IMR-90 (cell line): ENCODE measurements at regions not wholly inside any gene's neighbourhood (a gene's known extent, or its start where the extent isn't known, plus 50 kb on each side); places are given as distances from the start of the nearest gene placed in this dataset.

Source experiments
- ATAC-seq: fragments of 200-7000 bp; cut with Tn5 transposase; 2 replicates; pipeline ENCODE4 v1.9.1; 2020; ENCODE audit warnings: low read depth, mild to moderate bottlenecking, moderate library complexity
- BruUV-seq: library from RNA; stranded (reverse); fragments of 400-500 nt; replicated peaks from 2 replicates; lab custom pipeline; 2021; lab: Mats Ljungman, UMichigan
- CTCF ChIA-PET: fragments of 300-600 bp; formaldehyde crosslinking; extraction: SDS; loops from one replicate; lab custom pipeline; 2021; ENCODE audit warnings: antibody characterized with exemption; lab: Yijun Ruan, JAX
- POLR2A ChIA-PET: fragments of 300-600 bp; sonication (Branson Sonifier 250); formaldehyde crosslinking; loops from one replicate; lab custom pipeline; 2022; ENCODE audit warnings: antibody characterized with exemption; ENCODE audit not compliant: unreplicated experiment; lab: Charles Lee
- DNase-seq: peaks from one replicate; pipeline ENCODE4 v3.0.0; 2013
- H2AFZ ChIP-seq: replicated peaks from 2 replicates; pipeline ENCODE3; 2013; ENCODE audit warnings: low read length, mild to moderate bottlenecking; ENCODE audit not compliant: poor library complexity
- H2AK5ac ChIP-seq: 2 replicates; pipeline ENCODE4 v1.6.1; 2013; ENCODE audit warnings: low read depth, low read length, inconsistent platforms
- H2AK9ac ChIP-seq: replicated peaks from 2 replicates; pipeline ENCODE3; 2013; ENCODE audit warnings: mild to moderate bottlenecking, low read depth, low read length, moderate library complexity; ENCODE audit not compliant: poor library complexity
- H2BK120ac ChIP-seq: 2 replicates; pipeline ENCODE4 v1.6.1; 2013; ENCODE audit warnings: low read depth, low read length, inconsistent platforms
- H2BK15ac ChIP-seq: 3 replicates; pipeline ENCODE4 v1.6.1; 2013; ENCODE audit warnings: low read depth, low read length, inconsistent platforms
- H2BK20ac ChIP-seq: 2 replicates; pipeline ENCODE4 v1.6.1; 2013; ENCODE audit warnings: low read depth, mild to moderate bottlenecking, inconsistent platforms, low read length, moderate library complexity
- H2BK5ac ChIP-seq: 2 replicates; pipeline ENCODE4 v1.6.1; 2013; ENCODE audit warnings: mild to moderate bottlenecking, low read depth, low read length, inconsistent platforms; ENCODE audit not compliant: poor library complexity, severe bottlenecking
- H3K14ac ChIP-seq: replicated peaks from 2 replicates; pipeline ENCODE4 v1.6.1; 2013; ENCODE audit warnings: low read depth, low read length, inconsistent platforms
- H3K18ac ChIP-seq: 2 replicates; pipeline ENCODE4 v1.6.1; 2013; ENCODE audit warnings: low read depth, low read length, control low read depth
- H3K23ac ChIP-seq: 2 replicates; pipeline ENCODE4 v1.6.1; 2013; ENCODE audit warnings: low read depth, low read length, inconsistent platforms
- H3K27ac ChIP-seq: 2 replicates; pipeline ENCODE4 v1.5.1; 2013; ENCODE audit warnings: mild to moderate bottlenecking, control low read depth, low read length; ENCODE audit not compliant: insufficient read depth
- H3K27me3 ChIP-seq: 2 replicates; pipeline ENCODE4 v1.6.1; 2013; ENCODE audit warnings: low read length; ENCODE audit not compliant: control insufficient read depth, insufficient read depth
- H3K36me3 ChIP-seq: 2 replicates; pipeline ENCODE4 v1.6.1; 2013; ENCODE audit warnings: low read length, mixed read lengths; ENCODE audit not compliant: control insufficient read depth, insufficient read depth
- H3K4ac ChIP-seq: 2 replicates; pipeline ENCODE4 v1.6.1; 2013; ENCODE audit warnings: low read depth, low read length, inconsistent platforms
- H3K4me1 ChIP-seq: 2 replicates; pipeline ENCODE4 v1.6.1; 2013; ENCODE audit warnings: low read length, mixed read lengths; ENCODE audit not compliant: control insufficient read depth, insufficient read depth
- H3K4me2 ChIP-seq: 2 replicates; pipeline ENCODE4 v1.6.1; 2013; ENCODE audit warnings: low read depth, mild to moderate bottlenecking, control low read depth, low read length, moderate library complexity
- H3K4me3 ChIP-seq: 2 replicates; pipeline ENCODE4 v1.5.1; 2013; ENCODE audit warnings: low read depth, mild to moderate bottlenecking, control low read depth, low read length, moderate library complexity; ENCODE audit not compliant: insufficient read depth
- H3K56ac ChIP-seq: 2 replicates; pipeline ENCODE4 v1.6.1; 2013; ENCODE audit warnings: low read length, inconsistent platforms; ENCODE audit not compliant: insufficient read depth; ENCODE audit errors: extremely low read depth
- H3K79me1 ChIP-seq, 2 experiments: 2 replicates each; pipeline ENCODE4 v1.6.1; 2013; ENCODE audit warnings: low read length in 2 of 2, inconsistent platforms in 1 of 2, low read depth in 1 of 2
- H3K9ac ChIP-seq: 2 replicates; pipeline ENCODE4 v1.6.1; 2013; ENCODE audit warnings: low read depth, low read length, control low read depth
- H3K9me1 ChIP-seq: 2 replicates; pipeline ENCODE4 v1.6.1; 2013; ENCODE audit warnings: low read length, inconsistent platforms; ENCODE audit not compliant: insufficient read depth
- H3K9me3 ChIP-seq: 2 replicates; pipeline ENCODE4 v1.6.1; 2013; ENCODE audit warnings: low read length; ENCODE audit not compliant: control insufficient read depth, insufficient read depth
- H4K20me1 ChIP-seq: 2 replicates; pipeline ENCODE4 v1.6.1; 2013; ENCODE audit warnings: low read length, inconsistent platforms; ENCODE audit not compliant: insufficient read depth
- H4K5ac ChIP-seq: 2 replicates; pipeline ENCODE4 v1.6.1; 2013; ENCODE audit warnings: mild to moderate bottlenecking, low read depth, low read length, control low read depth
- H4K8ac ChIP-seq, 2 experiments: 2 replicates each; pipeline ENCODE4 v1.6.1; 2013; ENCODE audit warnings: low read depth in 2 of 2, low read length in 2 of 2, control low read depth in 1 of 2, inconsistent platforms in 1 of 2
- H4K91ac ChIP-seq: 2 replicates; pipeline ENCODE4 v1.6.1; 2013; ENCODE audit warnings: low read depth, low read length, inconsistent platforms; ENCODE audit not compliant: insufficient read depth
- BHLHE40 ChIP-seq: fragments of 150-350 bp; IDR thresholded peaks from 2 replicates; pipeline ENCODE4 v1.6.1; 2016; ENCODE audit warnings: mild to moderate bottlenecking, low read depth, low read length
- CEBPB ChIP-seq: IDR thresholded peaks from 2 replicates; pipeline ENCODE4 v1.6.1; 2012; ENCODE audit warnings: low read depth, low read length, improper control_type of control experiment
- CHD1 ChIP-seq: IDR thresholded peaks from 2 replicates; pipeline ENCODE4 v1.6.1; 2012; ENCODE audit warnings: low read depth, low read length, improper control_type of control experiment
- FOS ChIP-seq: fragments of 150-350 bp; IDR thresholded peaks from 2 replicates; pipeline ENCODE4 v1.6.1; 2016; ENCODE audit warnings: low read depth, low read length
- MAFK ChIP-seq: IDR thresholded peaks from 2 replicates; pipeline ENCODE4 v1.6.1; 2012; ENCODE audit warnings: low read depth, low read length, improper control_type of control experiment
- MAZ ChIP-seq: IDR thresholded peaks from 2 replicates; pipeline ENCODE4 v1.6.1; 2012; ENCODE audit warnings: low read depth, mild to moderate bottlenecking, low read length, improper control_type of control experiment, moderate library complexity, borderline replicate concordance
- MXI1 ChIP-seq: IDR thresholded peaks from 2 replicates; pipeline ENCODE4 v1.6.1; 2012; ENCODE audit warnings: low read depth, mild to moderate bottlenecking, low read length, moderate library complexity, borderline replicate concordance
- NFE2L2 ChIP-seq: fragments of 150-350 bp; IDR thresholded peaks from 2 replicates; pipeline ENCODE4 v1.6.1; 2016; ENCODE audit warnings: low read depth, mild to moderate bottlenecking, low read length
- POLR2A ChIP-seq: IDR thresholded peaks from 2 replicates; pipeline ENCODE4 v1.6.1; 2012; ENCODE audit warnings: mild to moderate bottlenecking, low read depth, low read length
- RAD21 ChIP-seq: IDR thresholded peaks from 2 replicates; pipeline ENCODE4 v1.6.1; 2012; ENCODE audit warnings: low read length, improper control_type of control experiment
- RCOR1 ChIP-seq: IDR thresholded peaks from 2 replicates; pipeline ENCODE4 v1.6.1; 2012; ENCODE audit warnings: mild to moderate bottlenecking, low read length, improper control_type of control experiment; ENCODE audit not compliant: insufficient replicate concordance
- RFX5 ChIP-seq: IDR thresholded peaks from 2 replicates; pipeline ENCODE4 v1.8.0; 2012; ENCODE audit warnings: low read depth, mild to moderate bottlenecking, low read length, moderate library complexity
- SMC3 ChIP-seq: fragments of 150-350 bp; IDR thresholded peaks from 2 replicates; pipeline ENCODE4 v1.6.1; 2016; ENCODE audit warnings: low read depth, mild to moderate bottlenecking, antibody characterized with exemption, low read length, moderate library complexity
- WGBS, 2 experiments: methylation state at CpG; one replicate each; pipeline versions ENCODE4 v1.1.5 to v1.1.7; 2013; ENCODE audit warnings: missing lambda C conversion rate in 2 of 2; ENCODE audit not compliant: insufficient read length in 1 of 2; ENCODE audit errors: extremely low coverage in 2 of 2; 5-methylcytosine and 5-hydroxymethylcytosine counted together
- dilution Hi-C: fragments of 300-500 bp; cut with HindIII; formaldehyde crosslinking; loops from one replicate; pipeline ENCODE4 v1.14.3; 2018; ENCODE audit warnings: low sequenced_read_pairs; ENCODE audit not compliant: unreplicated experiment
- in situ Hi-C: fragments of 300-500 bp; cut with MboI; formaldehyde crosslinking; loops from 3 replicates; pipeline ENCODE4 v1.14.3; 2019; ENCODE audit warnings: low sequenced_read_pairs, inconsistent platforms, mixed read lengths
- intact Hi-C: fragments of 100-400 bp; cut with micrococcal nuclease; formaldehyde crosslinking; loops from 2 replicates; pipeline ENCODE4 v1.10.0; 2022
- TF ChIP-seq, protein P1 (sequence below): conservative IDR thresholded peaks from 2 replicates; pipeline ENCODE4 v1.5.1; 2012; ENCODE audit warnings: mild to moderate bottlenecking, low read depth, low read length, improper control_type of control experiment
- TF ChIP-seq, protein P2 (sequence below): fragments of 150-350 bp; IDR thresholded peaks from 2 replicates; pipeline ENCODE4 v1.6.1; 2017; ENCODE audit warnings: mild to moderate bottlenecking, antibody characterized with exemption, low read length, low read depth

DNA sequence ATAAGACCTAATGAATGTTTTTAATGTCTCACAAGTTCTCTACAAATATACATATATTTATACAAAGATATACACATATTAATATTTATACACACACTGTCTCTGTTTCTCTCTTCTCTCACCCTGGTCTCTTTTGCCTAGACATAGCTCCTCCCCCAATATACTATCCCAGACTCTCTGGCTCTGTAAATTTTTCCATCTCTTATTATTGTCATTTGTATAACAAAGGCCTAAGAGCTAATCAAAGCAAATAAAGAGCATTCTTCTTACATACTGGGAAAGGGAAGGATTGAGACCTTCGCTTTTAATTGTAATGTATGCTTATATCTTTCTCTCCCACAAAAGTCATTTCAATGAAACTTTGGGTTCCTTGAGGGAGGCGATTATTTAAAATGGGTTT is 318.1 kb downstream of the ADAMTS20 start:
- no peak overlapping the region for H4K8ac ChIP-seq
- H3K4me3 ChIP-seq: no peak overlapping the region
- no peak overlapping the region for H3K56ac ChIP-seq
- intact Hi-C loops: no loop called here
- no TSS peak for BruUV-seq
- no peak overlapping the region for H3K23ac ChIP-seq
- dilution Hi-C loops: no loop called here
- no peak overlapping the region for H2BK15ac ChIP-seq
- H3K36me3 ChIP-seq: no peaks in the 10 kb centered on the region
- no peak overlapping the region for H3K18ac ChIP-seq
- H3K9me3 ChIP-seq: no peaks in the 10 kb centered on the region
- no peak overlapping the region for H3K4ac ChIP-seq
- ATAC-seq: no peak
- H3K27me3 ChIP-seq: no peaks in the 10 kb centered on the region
- no peak overlapping the region for H3K9ac ChIP-seq
- in situ Hi-C loops: no loop called here
- H3K9me1 ChIP-seq: no peaks in the 10 kb centered on the region
- no peak overlapping the region for H3K27ac ChIP-seq
- POLR2A ChIA-PET: no interaction called here
- no peak overlapping the region for H3K14ac ChIP-seq
- H3K4me2 ChIP-seq: no peak overlapping the region
- H3K79me1 ChIP-seq: no peaks in the 10 kb centered on the region
- no peak for DNase-seq
- no peak overlapping the region for H2BK5ac ChIP-seq
- no peak overlapping the region for H4K5ac ChIP-seq
- H2AFZ ChIP-seq: no peak overlapping the region
- H2BK120ac ChIP-seq: no peak overlapping the region
- no peaks in the 10 kb centered on the region for H4K20me1 ChIP-seq
- no peak overlapping the region for H2AK9ac ChIP-seq
- CTCF ChIA-PET: interaction anchor here (0.5 kb wide), 1 partner anchor 727 kb away, joined by 6 read pairs; no protein-coding TSS in a partner anchor
- TF ChIP-seq MAZ (no peak), SMC3 (no peak), FOS (no peak), MXI1 (no peak), RCOR1 (no peak), CHD1 (no peak), POLR2A (no peak), MAFK (no peak), RAD21 (no peak), RFX5 (no peak), NFE2L2 (no peak), BHLHE40 (no peak), CEBPB (no peak)
- TF ChIP-seq, protein P1, sequence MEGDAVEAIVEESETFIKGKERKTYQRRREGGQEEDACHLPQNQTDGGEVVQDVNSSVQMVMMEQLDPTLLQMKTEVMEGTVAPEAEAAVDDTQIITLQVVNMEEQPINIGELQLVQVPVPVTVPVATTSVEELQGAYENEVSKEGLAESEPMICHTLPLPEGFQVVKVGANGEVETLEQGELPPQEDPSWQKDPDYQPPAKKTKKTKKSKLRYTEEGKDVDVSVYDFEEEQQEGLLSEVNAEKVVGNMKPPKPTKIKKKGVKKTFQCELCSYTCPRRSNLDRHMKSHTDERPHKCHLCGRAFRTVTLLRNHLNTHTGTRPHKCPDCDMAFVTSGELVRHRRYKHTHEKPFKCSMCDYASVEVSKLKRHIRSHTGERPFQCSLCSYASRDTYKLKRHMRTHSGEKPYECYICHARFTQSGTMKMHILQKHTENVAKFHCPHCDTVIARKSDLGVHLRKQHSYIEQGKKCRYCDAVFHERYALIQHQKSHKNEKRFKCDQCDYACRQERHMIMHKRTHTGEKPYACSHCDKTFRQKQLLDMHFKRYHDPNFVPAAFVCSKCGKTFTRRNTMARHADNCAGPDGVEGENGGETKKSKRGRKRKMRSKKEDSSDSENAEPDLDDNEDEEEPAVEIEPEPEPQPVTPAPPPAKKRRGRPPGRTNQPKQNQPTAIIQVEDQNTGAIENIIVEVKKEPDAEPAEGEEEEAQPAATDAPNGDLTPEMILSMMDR: no peak
- TF ChIP-seq, protein P2, sequence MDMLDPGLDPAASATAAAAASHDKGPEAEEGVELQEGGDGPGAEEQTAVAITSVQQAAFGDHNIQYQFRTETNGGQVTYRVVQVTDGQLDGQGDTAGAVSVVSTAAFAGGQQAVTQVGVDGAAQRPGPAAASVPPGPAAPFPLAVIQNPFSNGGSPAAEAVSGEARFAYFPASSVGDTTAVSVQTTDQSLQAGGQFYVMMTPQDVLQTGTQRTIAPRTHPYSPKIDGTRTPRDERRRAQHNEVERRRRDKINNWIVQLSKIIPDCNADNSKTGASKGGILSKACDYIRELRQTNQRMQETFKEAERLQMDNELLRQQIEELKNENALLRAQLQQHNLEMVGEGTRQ: no peak
- WGBS, 2 experiments: no CpG with 5 or more reads among the region's 2 CpGs
- no peak overlapping the region for H2BK20ac ChIP-seq
- H3K4me1 ChIP-seq: no peaks in the 10 kb centered on the region
- H2AK5ac ChIP-seq: no peak overlapping the region
- H4K91ac ChIP-seq: no peak overlapping the region
